H1 (cell line): ENCODE measurements at regions not wholly inside any gene's neighbourhood (a gene's known extent, or its start where the extent isn't known, plus 50 kb on each side); places are given as distances from the start of the nearest gene placed in this dataset.

ENCODE experiments used
- CTCF ChIA-PET: fragments of 300-600 bp; sonication (Branson Sonifier 250); formaldehyde crosslinking; loops from one replicate; lab custom pipeline; 2021; ENCODE audit not compliant: partially characterized antibody; lab: Charles Lee
- POLR2A ChIA-PET: fragments of 300-600 bp; sonication (Branson Sonifier 250); formaldehyde crosslinking; loops from one replicate; lab custom pipeline; 2021; ENCODE audit warnings: inconsistent platforms; ENCODE audit not compliant: partially characterized antibody; lab: Charles Lee
- DNase-seq, 2 experiments: peaks; one replicate each; pipeline versions ENCODE4 v3.0.0 to v3.0.0-alpha.2; 2010 to 2022; ENCODE audit warnings: low spot score in 2 of 2, low read depth in 1 of 2, mixed read lengths in 1 of 2
- FAIRE-seq: peaks from 2 replicates; lab custom pipeline; 2011; peaks lifted over from hg19 to GRCh38; lab: Jason Lieb, UNC
- H2AFZ ChIP-seq: 2 replicates; pipeline ENCODE4 v1.8.1; 2012; ENCODE audit warnings: low read length, inconsistent platforms
- H2AK5ac ChIP-seq: 2 replicates; pipeline ENCODE4 v1.6.1; 2013; ENCODE audit warnings: low read depth, low read length
- H2BK120ac ChIP-seq: replicated peaks from 2 replicates; pipeline ENCODE3; 2013; ENCODE audit warnings: low read depth, low read length, inconsistent platforms
- H2BK12ac ChIP-seq: 2 replicates; pipeline ENCODE4 v1.6.1; 2013; ENCODE audit warnings: low read depth, low read length
- H2BK15ac ChIP-seq: 2 replicates; pipeline ENCODE4 v1.6.1; 2013; ENCODE audit warnings: low read length
- H2BK20ac ChIP-seq: 2 replicates; pipeline ENCODE4 v1.6.1; 2013; ENCODE audit warnings: low read length
- H2BK5ac ChIP-seq: 2 replicates; pipeline ENCODE4 v1.6.1; 2013; ENCODE audit warnings: low read depth, low read length
- H3K14ac ChIP-seq: 2 replicates; pipeline ENCODE4 v1.6.1; 2013; ENCODE audit warnings: inconsistent platforms; ENCODE audit not compliant: insufficient read length
- H3K18ac ChIP-seq: 2 replicates; pipeline ENCODE4 v1.6.1; 2013; ENCODE audit warnings: low read length; ENCODE audit errors: extremely low read depth
- H3K23ac ChIP-seq: 2 replicates; pipeline ENCODE4 v1.6.1; 2013; ENCODE audit warnings: inconsistent platforms; ENCODE audit not compliant: insufficient read length
- H3K23me2 ChIP-seq: 2 replicates; pipeline ENCODE4 v1.6.1; 2013; ENCODE audit warnings: low read depth, low read length
- H3K27ac ChIP-seq: 2 replicates; pipeline ENCODE4 v1.6.1; 2011; ENCODE audit warnings: low read depth, low read length, inconsistent platforms
- H3K27me3 ChIP-seq, 4 experiments: replicated peaks in 1 of 4; 1 replicate in 1 of 4; 2 replicates in 3 of 4; pipeline versions ENCODE4 v1.6.1 to v1.8.1; 2011 to 2013; ENCODE audit warnings: low read length in 3 of 4, mild to moderate bottlenecking in 3 of 4, inconsistent platforms in 2 of 4, mixed read lengths in 2 of 4, moderate library complexity in 1 of 4; ENCODE audit not compliant: control insufficient read depth in 3 of 4, insufficient read depth in 3 of 4; ENCODE audit errors: extremely low read depth in 1 of 4
- H3K36me3 ChIP-seq, 4 experiments: 2 replicates each; pipeline versions ENCODE4 v1.6.1 to v1.8.1; 2011 to 2013; ENCODE audit warnings: mild to moderate bottlenecking in 4 of 4, low read length in 3 of 4, moderate library complexity in 2 of 4, control low read depth in 1 of 4, inconsistent platforms in 1 of 4; ENCODE audit not compliant: insufficient read depth in 4 of 4, control insufficient read depth in 2 of 4
- H3K4ac ChIP-seq: replicated peaks from 2 replicates; pipeline ENCODE3; 2013; ENCODE audit warnings: low read length, low read depth, mixed read lengths, inconsistent platforms; ENCODE audit not compliant: insufficient read length
- H3K4me1 ChIP-seq, 4 experiments: replicated peaks in 1 of 4; 1 replicate in 1 of 4; 2 replicates in 3 of 4; pipeline versions ENCODE4 v1.6.1 to v1.8.1; 2011 to 2013; ENCODE audit warnings: low read length in 3 of 4, inconsistent platforms in 2 of 4, mixed read lengths in 1 of 4; ENCODE audit not compliant: insufficient read depth in 4 of 4, control insufficient read depth in 3 of 4
- H3K4me2 ChIP-seq, 2 experiments: 2 replicates each; pipeline versions ENCODE4 v1.6.1 to v1.8.1; 2011 to 2013; ENCODE audit warnings: low read depth in 2 of 2, low read length in 2 of 2, control low read depth in 1 of 2, inconsistent platforms in 1 of 2, mild to moderate bottlenecking in 1 of 2; ENCODE audit not compliant: insufficient read depth in 1 of 2
- H3K4me3 ChIP-seq, 4 experiments: fragments of 200-600, 300-600 bp in 1 of 4; sonication (generic), shearing (Covaris generic), sonication (Bioruptor Twin) in 1 of 4; 2 replicates each; pipeline versions ENCODE4 v1.5.1 to v1.8.1; 2011 to 2016; ENCODE audit warnings: low read length in 4 of 4, low read depth in 3 of 4, control low read depth in 2 of 4, inconsistent platforms in 2 of 4, mild to moderate bottlenecking in 2 of 4, mixed read lengths in 1 of 4, moderate library complexity in 1 of 4; ENCODE audit not compliant: insufficient read depth in 2 of 4; ENCODE audit errors: extremely low read depth in 1 of 4
- H3K56ac ChIP-seq: replicated peaks from 2 replicates; pipeline ENCODE3; 2013; ENCODE audit warnings: low read depth, mild to moderate bottlenecking, mixed read lengths, low read length, inconsistent platforms; ENCODE audit not compliant: insufficient read length
- H3K79me1 ChIP-seq: 2 replicates; pipeline ENCODE4 v1.6.1; 2013; ENCODE audit warnings: low read depth, low read length, control low read depth
- H3K79me2 ChIP-seq, 2 experiments: 2 replicates each; pipeline versions ENCODE4 v1.6.1 to v1.8.1; 2012 to 2013; ENCODE audit warnings: low read length in 2 of 2, mild to moderate bottlenecking in 2 of 2, inconsistent platforms in 1 of 2; ENCODE audit not compliant: insufficient read depth in 2 of 2, control insufficient read depth in 1 of 2
- H3K9ac ChIP-seq, 4 experiments: replicated peaks in 1 of 4; 1 replicate in 1 of 4; 2 replicates in 3 of 4; pipeline versions ENCODE4 v1.6.1 to v1.8.1; 2011 to 2013; ENCODE audit warnings: low read depth in 3 of 4, low read length in 3 of 4, control low read depth in 2 of 4, mild to moderate bottlenecking in 2 of 4, moderate library complexity in 2 of 4, inconsistent platforms in 1 of 4; ENCODE audit errors: extremely low read depth in 1 of 4
- H3K9me3 ChIP-seq, 2 experiments: 2 replicates each; pipeline versions ENCODE4 v1.6.1 to v1.8.1; 2012 to 2013; ENCODE audit warnings: mild to moderate bottlenecking in 2 of 2, moderate library complexity in 2 of 2, control low read depth in 1 of 2, inconsistent platforms in 1 of 2, low read depth in 1 of 2, low read length in 1 of 2, mixed read lengths in 1 of 2; ENCODE audit not compliant: insufficient read depth in 2 of 2
- H4K20me1 ChIP-seq, 2 experiments: replicated peaks in 1 of 2; 2 replicates each; pipeline versions ENCODE3 to v1.8.1; 2011 to 2013; ENCODE audit warnings: inconsistent platforms in 2 of 2, low read length in 2 of 2, mild to moderate bottlenecking in 1 of 2; ENCODE audit not compliant: insufficient read depth in 2 of 2, control insufficient read depth in 1 of 2
- H4K5ac ChIP-seq: 2 replicates; pipeline ENCODE4 v1.6.1; 2013; ENCODE audit warnings: low read length, low read depth, mixed read lengths, inconsistent platforms; ENCODE audit not compliant: insufficient read length
- H4K8ac ChIP-seq: 2 replicates; pipeline ENCODE4 v1.8.0; 2013; ENCODE audit warnings: mild to moderate bottlenecking, moderate library complexity, low read length, inconsistent platforms; ENCODE audit not compliant: insufficient read depth; ENCODE audit errors: extremely low read depth
- H4K91ac ChIP-seq: replicated peaks from 2 replicates; pipeline ENCODE3; 2013; ENCODE audit warnings: low read length, mixed read lengths, inconsistent platforms; ENCODE audit not compliant: insufficient read length
- JUND ChIP-seq: IDR thresholded peaks from 2 replicates; pipeline ENCODE4 v1.6.1; 2011; ENCODE audit warnings: mild to moderate bottlenecking, improper control_type of control experiment, low read length
- WGBS, 2 experiments: shearing (Covaris generic) in 1 of 2; methylation state at CpG; one replicate each; pipeline versions ENCODE4 v1.1.6 to v1.1.7; 2013 to 2015; ENCODE audit warnings: low lambda C conversion rate in 2 of 2, mixed read lengths in 2 of 2, inconsistent platforms in 1 of 2, low coverage in 1 of 2, missing lambda C conversion rate in 1 of 2; ENCODE audit not compliant: insufficient replicate concordance in 2 of 2, insufficient coverage in 1 of 2, insufficient read length in 1 of 2; ENCODE audit errors: extremely low coverage in 1 of 2, missing lambda C conversion rate in 1 of 2; 5-methylcytosine and 5-hydroxymethylcytosine counted together

DNA sequence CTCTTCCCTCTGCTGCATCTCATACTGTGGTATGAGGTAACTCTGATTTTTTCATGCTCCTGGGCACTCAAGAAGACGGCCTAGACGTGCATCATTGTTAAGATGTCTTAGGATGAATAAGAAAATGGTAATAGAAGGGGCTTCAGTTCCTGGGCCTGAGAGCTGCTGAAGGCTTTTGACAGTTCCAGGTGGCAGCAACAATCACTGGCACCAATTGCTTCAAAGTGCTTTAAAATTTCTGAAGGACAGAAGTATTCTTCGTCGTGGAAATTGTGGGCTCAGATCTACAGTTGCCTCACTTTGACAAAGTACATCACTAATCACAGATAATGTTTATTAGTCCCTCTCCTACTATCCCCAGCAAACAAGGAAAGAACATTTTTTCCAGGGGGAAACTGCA, 536.6 kb upstream of the CAMK1G start:
- no peak overlapping the region for H2BK5ac ChIP-seq
- no peaks in the 10 kb centered on the region for H3K23me2 ChIP-seq
- no peaks in the 10 kb centered on the region; a peak in 1 of 7 replicates for H3K4me1 ChIP-seq
- no peak overlapping the region for H3K4me2 ChIP-seq
- H4K20me1 ChIP-seq: no peaks in the 10 kb centered on the region
- DNase-seq (no peak), FAIRE-seq (no peak)
- no peak overlapping the region for H3K14ac ChIP-seq
- 89% methylated on average over 4 of the region's 4 CpGs; no CpG with 5 or more reads in 1 of the 2 experiments for WGBS, 2 experiments
- H2AK5ac ChIP-seq: no peak overlapping the region
- no peaks in the 10 kb centered on the region for H3K9me3 ChIP-seq
- H3K36me3 ChIP-seq: no peaks in the 10 kb centered on the region
- no peak overlapping the region for H4K91ac ChIP-seq
- no peak overlapping the region for H3K23ac ChIP-seq
- H3K4me3 ChIP-seq: no peak overlapping the region
- no peaks in the 10 kb centered on the region for H3K79me1 ChIP-seq
- H3K9ac ChIP-seq: no peak overlapping the region
- no peak for TF ChIP-seq JUND
- H2BK20ac ChIP-seq: no peak overlapping the region
- H2BK12ac ChIP-seq: no peak overlapping the region
- H3K56ac ChIP-seq: no peak overlapping the region
- POLR2A ChIA-PET: no interaction called here
- CTCF ChIA-PET: interaction anchor here (0.7 to 3.8 kb wide), 2 partner anchors 157 to 395 kb away, joined by 3 to 15 read pairs; no protein-coding TSS in a partner anchor
- H3K18ac ChIP-seq: no peak overlapping the region
- no peak overlapping the region for H2AFZ ChIP-seq
- no peak overlapping the region for H3K4ac ChIP-seq
- H3K27me3 ChIP-seq: peaks cover 0 to 12% (median 1%) of the 10 kb centered on the region in 4 experiments; a peak in 4 of 7 replicates
- no peak overlapping the region for H2BK15ac ChIP-seq
- H3K79me2 ChIP-seq: no peaks in the 10 kb centered on the region
- no peak overlapping the region for H4K5ac ChIP-seq
- H2BK120ac ChIP-seq: no peak overlapping the region
- no peak overlapping the region for H4K8ac ChIP-seq
- H3K27ac ChIP-seq: no peak overlapping the region
